HG03469 (cell line): ENCODE measurements at regions not wholly inside any gene's neighbourhood (a gene's known extent, or its start where the extent isn't known, plus 50 kb on each side); places are given as distances from the start of the nearest gene placed in this dataset.

Source experiments
- ATAC-seq: cut with Tn5 transposase; IDR thresholded peaks from one replicate; pipeline ENCODE4 v1.9.1; 2021; ENCODE audit warnings: mild to moderate bottlenecking, moderate library complexity, moderate number of reproducible peaks; ENCODE audit not compliant: unreplicated experiment

- ATAC-seq: peak; percentile 74
Measured at GRCh38 chr6:21375151-21376116, 218.1 kb upstream of the SOX4 start.

- no peak for ATAC-seq
Measured at GRCh38 chr6:21377356-21377755, 216.2 kb upstream of the SOX4 start.

- no peak for ATAC-seq
Measured at GRCh38 chr6:21381331-21381963, 212.1 kb upstream of the SOX4 start.

- ATAC-seq: no peak
Measured at GRCh38 chr6:21382821-21383449, 210.6 kb upstream of the SOX4 start.

- no peak for ATAC-seq
Measured at GRCh38 chr6:21383450-21384085, 210.0 kb upstream of the SOX4 start.

- ATAC-seq: no peak
Measured at GRCh38 chr6:21384216-21384615, 209.3 kb upstream of the SOX4 start.

- ATAC-seq: no peak
Measured at GRCh38 chr6:21386744-21387143, 206.8 kb upstream of the SOX4 start.

- ATAC-seq: no peak
Measured at GRCh38 chr6:21390532-21391213, 202.9 kb upstream of the SOX4 start.

- no peak for ATAC-seq
Measured at GRCh38 chr6:21392177-21392576, 201.4 kb upstream of the SOX4 start.

GRCh38 chr6:21393441-21394165 lies 199.9 kb upstream of the SOX4 start:
- ATAC-seq: no peak

GRCh38 chr6:21395121-21395520 lies 198.4 kb upstream of the SOX4 start:
- ATAC-seq: no peak

- no peak for ATAC-seq
Measured at GRCh38 chr6:21396313-21396712, 197.2 kb upstream of the SOX4 start.

- no peak for ATAC-seq
Measured at GRCh38 chr6:21398741-21399325, 194.7 kb upstream of the SOX4 start.

GRCh38 chr6:21402368-21402767 lies 191.2 kb upstream of the SOX4 start:
- peak; percentile 83 for ATAC-seq

- peak; percentile 75 for ATAC-seq
Measured at GRCh38 chr6:21404577-21404976, 189.0 kb upstream of the SOX4 start.

- no peak for ATAC-seq
Measured at GRCh38 chr6:21406316-21406715, 187.2 kb upstream of the SOX4 start.

GRCh38 chr6:21409231-21409630 lies 184.3 kb upstream of the SOX4 start:
- ATAC-seq: no peak

- no peak for ATAC-seq
Measured at GRCh38 chr6:21413428-21413827, 180.1 kb upstream of the SOX4 start.

GRCh38 chr6:21414065-21414464 lies 179.5 kb upstream of the SOX4 start:
- no peak for ATAC-seq
